H1 (cell line): ENCODE measurements at regions not wholly inside any gene's neighbourhood (a gene's known extent, or its start where the extent isn't known, plus 50 kb on each side); places are given as distances from the start of the nearest gene placed in this dataset.

Experiments
- CEBPB ChIP-seq: IDR thresholded peaks from 2 replicates; pipeline ENCODE4 v1.6.1; 2012; ENCODE audit warnings: low read depth, low read length
- CTBP2 ChIP-seq: IDR thresholded peaks from 2 replicates; pipeline ENCODE4 v1.7.0; 2011; ENCODE audit warnings: borderline replicate concordance, mild to moderate bottlenecking, moderate library complexity, mixed read lengths, low read length; ENCODE audit not compliant: insufficient read depth, insufficient read length
- FOSL1 ChIP-seq: IDR thresholded peaks from 2 replicates; pipeline ENCODE4 v1.6.1; 2011; ENCODE audit warnings: mild to moderate bottlenecking, low read depth, low read length, moderate library complexity; ENCODE audit not compliant: insufficient read depth
- GABPA ChIP-seq: IDR thresholded peaks from 2 replicates; pipeline ENCODE4 v1.6.1; 2011; ENCODE audit warnings: mild to moderate bottlenecking, low read length, moderate library complexity, borderline replicate concordance; ENCODE audit not compliant: insufficient read depth
- GTF2F1 ChIP-seq: IDR thresholded peaks from 2 replicates; pipeline ENCODE4 v1.6.1; 2012; ENCODE audit warnings: low read depth, low read length, improper control_type of control experiment, borderline replicate concordance
- JUN ChIP-seq: IDR thresholded peaks from 2 replicates; pipeline ENCODE4 v1.6.1; 2011; ENCODE audit warnings: low read depth, mild to moderate bottlenecking, improper control_type of control experiment, low read length
- PHF8 ChIP-seq: fragments of 200-600 bp; sonication (generic); conservative IDR thresholded peaks from 2 replicates; pipeline ENCODE4 v1.7.1; 2012; ENCODE audit warnings: low read depth, mild to moderate bottlenecking, inconsistent platforms, low read length, moderate library complexity
- RAD21 ChIP-seq, 2 experiments: IDR thresholded peaks in 1 of 2; conservative IDR thresholded peaks in 1 of 2; 2 replicates each; pipeline ENCODE4 v1.6.1; 2011; ENCODE audit warnings: low read depth in 2 of 2, low read length in 2 of 2, improper control_type of control experiment in 1 of 2, inconsistent platforms in 1 of 2, mild to moderate bottlenecking in 1 of 2, moderate library complexity in 1 of 2
- RFX5 ChIP-seq: IDR thresholded peaks from 2 replicates; pipeline ENCODE4 v1.6.1; 2011; ENCODE audit warnings: low read depth, low read length, improper control_type of control experiment, borderline replicate concordance
- SP1 ChIP-seq: IDR thresholded peaks from 2 replicates; pipeline ENCODE4 v1.6.1; 2011; ENCODE audit warnings: low read depth, low read length
- TAF7 ChIP-seq: optimal IDR thresholded peaks from 2 replicates; pipeline ENCODE3; 2011; ENCODE audit warnings: low read depth, mild to moderate bottlenecking, inconsistent platforms, low read length, moderate library complexity, borderline replicate concordance
- TF ChIP-seq, protein P1 (sequence below): fragments of 300-600 bp; sonication (generic); IDR thresholded peaks from 2 replicates; pipeline ENCODE4 v1.7.1; 2012; ENCODE audit warnings: low read length, moderate library complexity, mild to moderate bottlenecking, inconsistent platforms; ENCODE audit not compliant: insufficient replicate concordance

- TF ChIP-seq, protein P1, sequence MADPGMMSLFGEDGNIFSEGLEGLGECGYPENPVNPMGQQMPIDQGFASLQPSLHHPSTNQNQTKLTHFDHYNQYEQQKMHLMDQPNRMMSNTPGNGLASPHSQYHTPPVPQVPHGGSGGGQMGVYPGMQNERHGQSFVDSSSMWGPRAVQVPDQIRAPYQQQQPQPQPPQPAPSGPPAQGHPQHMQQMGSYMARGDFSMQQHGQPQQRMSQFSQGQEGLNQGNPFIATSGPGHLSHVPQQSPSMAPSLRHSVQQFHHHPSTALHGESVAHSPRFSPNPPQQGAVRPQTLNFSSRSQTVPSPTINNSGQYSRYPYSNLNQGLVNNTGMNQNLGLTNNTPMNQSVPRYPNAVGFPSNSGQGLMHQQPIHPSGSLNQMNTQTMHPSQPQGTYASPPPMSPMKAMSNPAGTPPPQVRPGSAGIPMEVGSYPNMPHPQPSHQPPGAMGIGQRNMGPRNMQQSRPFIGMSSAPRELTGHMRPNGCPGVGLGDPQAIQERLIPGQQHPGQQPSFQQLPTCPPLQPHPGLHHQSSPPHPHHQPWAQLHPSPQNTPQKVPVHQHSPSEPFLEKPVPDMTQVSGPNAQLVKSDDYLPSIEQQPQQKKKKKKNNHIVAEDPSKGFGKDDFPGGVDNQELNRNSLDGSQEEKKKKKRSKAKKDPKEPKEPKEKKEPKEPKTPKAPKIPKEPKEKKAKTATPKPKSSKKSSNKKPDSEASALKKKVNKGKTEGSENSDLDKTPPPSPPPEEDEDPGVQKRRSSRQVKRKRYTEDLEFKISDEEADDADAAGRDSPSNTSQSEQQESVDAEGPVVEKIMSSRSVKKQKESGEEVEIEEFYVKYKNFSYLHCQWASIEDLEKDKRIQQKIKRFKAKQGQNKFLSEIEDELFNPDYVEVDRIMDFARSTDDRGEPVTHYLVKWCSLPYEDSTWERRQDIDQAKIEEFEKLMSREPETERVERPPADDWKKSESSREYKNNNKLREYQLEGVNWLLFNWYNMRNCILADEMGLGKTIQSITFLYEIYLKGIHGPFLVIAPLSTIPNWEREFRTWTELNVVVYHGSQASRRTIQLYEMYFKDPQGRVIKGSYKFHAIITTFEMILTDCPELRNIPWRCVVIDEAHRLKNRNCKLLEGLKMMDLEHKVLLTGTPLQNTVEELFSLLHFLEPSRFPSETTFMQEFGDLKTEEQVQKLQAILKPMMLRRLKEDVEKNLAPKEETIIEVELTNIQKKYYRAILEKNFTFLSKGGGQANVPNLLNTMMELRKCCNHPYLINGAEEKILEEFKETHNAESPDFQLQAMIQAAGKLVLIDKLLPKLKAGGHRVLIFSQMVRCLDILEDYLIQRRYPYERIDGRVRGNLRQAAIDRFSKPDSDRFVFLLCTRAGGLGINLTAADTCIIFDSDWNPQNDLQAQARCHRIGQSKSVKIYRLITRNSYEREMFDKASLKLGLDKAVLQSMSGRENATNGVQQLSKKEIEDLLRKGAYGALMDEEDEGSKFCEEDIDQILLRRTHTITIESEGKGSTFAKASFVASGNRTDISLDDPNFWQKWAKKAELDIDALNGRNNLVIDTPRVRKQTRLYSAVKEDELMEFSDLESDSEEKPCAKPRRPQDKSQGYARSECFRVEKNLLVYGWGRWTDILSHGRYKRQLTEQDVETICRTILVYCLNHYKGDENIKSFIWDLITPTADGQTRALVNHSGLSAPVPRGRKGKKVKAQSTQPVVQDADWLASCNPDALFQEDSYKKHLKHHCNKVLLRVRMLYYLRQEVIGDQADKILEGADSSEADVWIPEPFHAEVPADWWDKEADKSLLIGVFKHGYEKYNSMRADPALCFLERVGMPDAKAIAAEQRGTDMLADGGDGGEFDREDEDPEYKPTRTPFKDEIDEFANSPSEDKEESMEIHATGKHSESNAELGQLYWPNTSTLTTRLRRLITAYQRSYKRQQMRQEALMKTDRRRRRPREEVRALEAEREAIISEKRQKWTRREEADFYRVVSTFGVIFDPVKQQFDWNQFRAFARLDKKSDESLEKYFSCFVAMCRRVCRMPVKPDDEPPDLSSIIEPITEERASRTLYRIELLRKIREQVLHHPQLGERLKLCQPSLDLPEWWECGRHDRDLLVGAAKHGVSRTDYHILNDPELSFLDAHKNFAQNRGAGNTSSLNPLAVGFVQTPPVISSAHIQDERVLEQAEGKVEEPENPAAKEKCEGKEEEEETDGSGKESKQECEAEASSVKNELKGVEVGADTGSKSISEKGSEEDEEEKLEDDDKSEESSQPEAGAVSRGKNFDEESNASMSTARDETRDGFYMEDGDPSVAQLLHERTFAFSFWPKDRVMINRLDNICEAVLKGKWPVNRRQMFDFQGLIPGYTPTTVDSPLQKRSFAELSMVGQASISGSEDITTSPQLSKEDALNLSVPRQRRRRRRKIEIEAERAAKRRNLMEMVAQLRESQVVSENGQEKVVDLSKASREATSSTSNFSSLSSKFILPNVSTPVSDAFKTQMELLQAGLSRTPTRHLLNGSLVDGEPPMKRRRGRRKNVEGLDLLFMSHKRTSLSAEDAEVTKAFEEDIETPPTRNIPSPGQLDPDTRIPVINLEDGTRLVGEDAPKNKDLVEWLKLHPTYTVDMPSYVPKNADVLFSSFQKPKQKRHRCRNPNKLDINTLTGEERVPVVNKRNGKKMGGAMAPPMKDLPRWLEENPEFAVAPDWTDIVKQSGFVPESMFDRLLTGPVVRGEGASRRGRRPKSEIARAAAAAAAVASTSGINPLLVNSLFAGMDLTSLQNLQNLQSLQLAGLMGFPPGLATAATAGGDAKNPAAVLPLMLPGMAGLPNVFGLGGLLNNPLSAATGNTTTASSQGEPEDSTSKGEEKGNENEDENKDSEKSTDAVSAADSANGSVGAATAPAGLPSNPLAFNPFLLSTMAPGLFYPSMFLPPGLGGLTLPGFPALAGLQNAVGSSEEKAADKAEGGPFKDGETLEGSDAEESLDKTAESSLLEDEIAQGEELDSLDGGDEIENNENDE, result no peak
- TF ChIP-seq CTBP2 (no peak), GABPA (no peak), SP1 (no peak), GTF2F1 (no peak), FOSL1 (no peak), TAF7 (no peak), RFX5 (no peak), CEBPB (no peak), RAD21 (IDR thresholded peaks at IDR 0.05 in 1 of 2, conservative IDR thresholded peaks at IDR 0.05 in 1 of 2; ENCODE audit: low read depth in 2 of 2, low read length in 2 of 2) (no peak), JUN (no peak), PHF8 (no peak)
- TF ChIP-seq, all 59 proteins: peak for 0
Observed at GRCh38 chr5:36436306-36436705, 134.6 kb upstream of the RANBP3L start (continued).
